Stimulated activated CD8-positive, alpha-beta memory T cell treated with anti-CD3 and anti-CD28 coated beads, Interleukin-7, amount 100 ng/mL, for 1 hour (primary cell): ENCODE measurements at regions not wholly inside any gene's neighbourhood (a gene's known extent, or its start where the extent isn't known, plus 50 kb on each side); places are given as distances from the start of the nearest gene placed in this dataset.
"Not testable (repeated sequence)": the region's sequence is repeated elsewhere in the genome, so short reads cannot be mapped to it uniquely, and the experiment has no call there.

Experiments used
- DNase-seq, 2 donors: peaks; one replicate each; pipeline ENCODE4 v3.0.0-alpha.2; 2020; ENCODE audit warnings: low read depth in 2 of 2

DNA sequence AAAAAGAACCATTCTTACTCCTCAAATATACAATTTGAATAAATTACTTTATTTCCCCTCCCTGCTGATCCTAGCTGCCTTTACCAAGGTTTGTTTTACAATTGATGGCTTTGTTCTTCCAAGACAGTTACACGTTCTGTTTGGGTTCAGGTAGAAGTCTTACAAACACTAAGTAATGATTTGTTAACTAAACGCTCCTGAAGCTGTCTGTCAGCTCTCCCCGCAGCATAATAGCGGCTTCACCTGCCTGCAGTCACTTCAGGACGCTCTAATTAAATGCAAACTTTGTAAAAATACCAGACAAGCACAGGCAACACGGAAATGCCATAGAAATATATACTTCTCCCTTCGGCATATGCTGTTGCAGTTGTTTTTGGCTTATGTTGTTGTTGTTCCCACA lies 176.4 kb upstream of the MDFIC2 start:
- DNase-seq = no peak

DNA sequence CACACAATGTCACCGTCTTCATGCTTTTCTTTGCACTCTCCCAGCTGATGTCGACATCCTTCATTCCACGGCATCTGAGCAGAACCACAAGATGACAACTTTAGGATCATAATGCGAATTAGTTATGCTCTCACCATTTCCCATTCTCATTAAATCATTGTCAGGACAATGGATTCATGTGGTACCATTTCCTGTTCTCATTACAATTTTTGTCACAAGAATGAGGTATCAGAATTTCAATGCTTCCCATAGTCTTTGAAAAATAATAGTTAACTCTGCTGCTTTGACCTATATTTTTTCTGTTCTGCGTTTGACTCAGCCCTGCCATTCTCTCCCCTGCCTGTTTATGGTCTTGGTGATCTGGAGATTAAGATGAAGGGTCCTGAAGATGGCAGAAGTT lies 175.7 kb upstream of the MDFIC2 start:
- DNase-seq = no peak

DNA sequence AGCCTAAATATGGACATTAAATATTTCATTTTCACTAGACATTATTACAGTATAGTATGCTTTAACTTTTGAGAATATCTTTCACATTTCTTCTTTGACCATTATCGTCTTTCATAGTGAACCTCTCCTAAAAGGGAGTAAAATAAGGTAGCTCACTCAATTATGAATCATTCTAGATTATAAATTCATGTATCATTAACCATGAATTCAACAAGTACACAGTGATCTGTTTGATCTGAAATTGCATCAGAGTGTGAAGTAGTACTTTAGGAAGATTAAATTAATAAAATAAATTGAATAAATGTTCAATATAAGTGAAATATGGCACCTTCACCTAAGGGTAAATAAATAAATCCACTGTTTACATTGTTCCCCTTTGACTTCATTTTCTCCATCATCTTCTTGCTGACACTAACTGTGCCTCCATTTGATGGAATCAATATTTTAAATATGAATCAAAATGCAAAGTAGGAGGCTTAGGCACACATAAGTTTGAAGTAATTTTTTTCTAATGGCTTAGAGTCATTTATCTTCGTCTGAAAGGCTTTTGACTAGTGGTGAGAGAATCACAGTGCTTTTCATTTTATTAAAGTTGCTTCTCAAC lies 174.1 kb upstream of the MDFIC2 start:
- DNase-seq = no peak

GRCh38 chr3:70476174-70476573 lies 163.7 kb upstream of the MDFIC2 start:
- no peak for DNase-seq

DNA sequence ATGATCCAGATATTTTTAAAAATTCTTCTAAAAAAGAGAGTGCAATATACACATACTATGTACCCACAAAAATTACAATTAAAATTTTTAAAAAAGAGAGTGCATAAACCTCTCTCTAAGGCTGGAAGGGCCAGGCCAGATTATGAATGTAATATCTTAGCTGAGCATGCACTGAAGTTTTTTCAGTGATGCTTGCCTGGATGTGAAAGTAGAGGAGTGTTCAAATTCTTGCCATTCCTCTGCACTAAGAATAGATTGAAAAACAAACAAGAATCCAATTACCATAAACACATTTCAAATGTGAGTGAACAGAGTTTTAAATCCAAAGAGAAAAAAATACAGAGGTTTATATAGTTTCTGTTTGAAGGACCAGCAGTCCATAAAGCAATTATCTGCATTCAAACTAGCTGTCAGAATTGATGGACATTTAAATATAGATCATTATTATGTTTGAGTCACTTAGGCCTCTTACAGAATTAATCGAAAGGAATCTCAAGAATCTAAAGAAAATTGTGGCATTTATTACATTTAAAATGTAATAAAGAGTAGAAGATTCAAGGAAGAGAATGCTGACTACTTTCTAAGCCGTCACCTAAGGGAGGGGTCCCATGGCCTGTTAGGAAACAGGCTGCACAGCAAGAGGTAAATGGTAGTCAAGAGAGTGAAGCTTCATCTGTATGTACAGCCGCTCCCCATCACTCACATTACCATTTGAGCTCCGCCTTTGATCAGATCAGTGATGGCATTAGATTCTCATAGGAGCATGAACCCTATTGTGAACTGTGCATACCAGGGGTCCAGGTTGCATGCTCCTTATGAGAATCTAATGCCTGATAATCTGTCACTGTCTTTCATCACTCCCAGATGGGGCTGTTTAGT lies 159.3 kb upstream of the MDFIC2 start:
- no peak for DNase-seq

DNA sequence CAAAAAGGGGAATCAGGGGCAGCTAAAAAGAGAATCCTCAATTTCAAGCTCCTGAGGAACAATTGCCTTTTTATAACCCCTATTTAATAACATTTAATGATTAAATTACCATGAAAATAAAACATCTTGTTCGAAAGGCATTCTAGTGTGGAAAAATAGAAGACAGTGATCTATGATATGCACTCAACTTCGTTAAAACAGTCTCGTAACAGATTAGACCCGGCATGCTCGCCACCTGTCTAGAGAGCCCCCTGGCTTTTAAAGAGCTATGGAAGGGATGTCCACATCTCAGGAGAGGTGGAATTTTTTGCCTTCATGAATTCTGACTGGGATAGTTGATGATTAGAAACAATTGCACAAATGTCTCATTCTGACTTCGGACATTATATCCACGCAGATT lies 153.7 kb upstream of the MDFIC2 start:
- no peak for DNase-seq

- DNase-seq = no peak
Observed at GRCh38 chr3:70464876-70465275, 152.4 kb upstream of the MDFIC2 start.

GRCh38 chr3:70464465-70464864 lies 152.0 kb upstream of the MDFIC2 start:
- DNase-seq = no peak

DNA sequence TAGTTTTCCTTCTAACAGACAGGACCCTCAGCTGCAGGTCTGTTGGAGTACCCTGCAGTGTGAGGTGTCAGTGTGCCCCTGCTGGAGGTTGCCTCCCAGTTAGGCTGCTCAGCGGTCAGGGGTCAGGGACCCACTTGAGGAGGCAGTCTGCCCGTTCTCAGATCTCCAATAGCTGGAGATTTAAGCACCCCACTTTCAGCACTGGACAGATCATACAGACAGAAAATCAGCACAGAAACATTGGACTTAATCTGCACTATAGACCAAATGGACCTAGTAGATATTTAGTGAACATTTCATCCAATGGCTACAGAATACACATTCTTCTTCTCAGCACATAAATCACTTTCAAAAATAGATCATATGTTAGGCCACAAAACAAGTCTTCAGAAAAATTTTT lies 137.8 kb upstream of the MDFIC2 start:
- DNase-seq = not testable (repeated sequence)

- DNase-seq = not testable (repeated sequence)
Observed at GRCh38 chr3:70435422-70435821, 123.0 kb upstream of the MDFIC2 start.

- no peak for DNase-seq
Observed at GRCh38 chr3:70433091-70433490, 120.7 kb upstream of the MDFIC2 start.

DNA sequence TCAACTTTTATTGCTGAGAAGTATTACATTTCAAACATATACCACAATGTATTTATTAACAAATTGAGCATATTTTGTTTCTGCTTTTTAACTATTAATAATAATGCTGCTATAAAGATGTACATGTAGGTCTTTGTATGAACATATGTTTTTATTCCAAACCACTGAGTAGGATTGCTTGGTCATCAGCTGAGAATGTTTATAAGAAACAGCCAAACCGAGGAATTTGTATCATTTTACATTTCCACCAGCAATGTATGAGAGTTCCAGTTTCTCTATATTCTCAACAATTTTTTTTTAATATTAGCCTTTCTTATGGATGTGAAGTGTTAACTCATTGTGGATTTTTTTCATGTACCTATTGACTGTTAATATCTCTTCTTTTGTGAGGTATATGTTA lies 119.5 kb upstream of the MDFIC2 start:
- no peak for DNase-seq

DNA sequence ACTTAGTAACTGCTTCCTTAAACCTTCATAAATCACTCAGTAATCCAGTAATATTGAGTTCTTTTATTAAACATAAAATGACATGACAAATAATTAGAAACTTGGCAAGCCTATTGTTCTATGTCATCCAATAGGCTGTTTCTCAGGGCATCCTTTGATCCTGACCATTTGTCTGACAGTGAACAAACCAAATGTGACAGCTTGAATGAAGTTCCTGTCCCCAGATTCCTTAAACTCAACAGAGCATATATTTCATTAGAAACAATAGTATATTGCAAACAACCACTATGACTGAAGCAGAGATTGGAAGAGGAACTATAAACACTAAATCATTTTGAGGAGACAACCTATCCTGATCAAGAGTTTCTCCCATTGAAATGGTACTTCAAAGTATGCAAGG lies 113.6 kb upstream of the MDFIC2 start:
- no peak for DNase-seq

DNA sequence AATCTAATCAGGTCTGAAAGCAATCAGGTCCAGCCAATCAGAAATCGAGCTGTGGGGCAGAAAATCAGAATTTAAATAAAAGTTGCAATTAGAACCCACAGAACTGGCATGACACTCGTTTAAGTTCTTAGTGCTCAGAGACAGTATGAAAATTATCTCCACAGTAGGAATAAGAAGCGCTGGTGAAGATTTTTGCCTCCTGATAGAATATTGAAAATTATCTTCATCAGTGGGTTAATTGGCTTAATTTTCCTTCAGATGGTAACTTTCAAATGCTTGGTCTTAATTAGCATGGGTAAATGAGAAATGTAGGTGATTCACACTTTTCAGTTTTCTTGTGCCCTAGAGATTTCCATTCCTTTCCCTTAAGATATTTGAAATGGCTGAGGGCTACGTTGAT lies 109.1 kb upstream of the MDFIC2 start:
- no peak for DNase-seq

- no peak for DNase-seq
Observed at GRCh38 chr3:70409018-70409417, 96.6 kb upstream of the MDFIC2 start.

DNA sequence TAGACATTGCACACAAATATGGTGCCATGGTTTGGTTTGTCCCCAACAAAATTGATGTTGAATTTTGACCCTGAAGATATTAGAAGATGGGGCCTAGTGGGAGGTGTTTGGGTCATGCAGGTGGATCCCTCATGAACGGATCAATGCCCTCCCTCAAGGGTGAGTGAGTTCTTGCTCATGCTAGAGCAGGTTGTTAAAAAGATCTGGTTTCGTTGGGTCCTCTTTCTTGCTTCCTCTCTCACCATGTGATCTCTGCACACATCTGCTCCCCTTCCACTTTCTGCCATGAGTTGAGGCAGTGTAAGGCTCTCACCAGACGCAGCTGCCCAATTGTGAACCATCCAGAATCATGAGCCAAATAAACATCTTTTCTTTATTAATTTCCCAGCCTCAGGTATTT lies 87.8 kb upstream of the MDFIC2 start:
- DNase-seq = no peak

DNA sequence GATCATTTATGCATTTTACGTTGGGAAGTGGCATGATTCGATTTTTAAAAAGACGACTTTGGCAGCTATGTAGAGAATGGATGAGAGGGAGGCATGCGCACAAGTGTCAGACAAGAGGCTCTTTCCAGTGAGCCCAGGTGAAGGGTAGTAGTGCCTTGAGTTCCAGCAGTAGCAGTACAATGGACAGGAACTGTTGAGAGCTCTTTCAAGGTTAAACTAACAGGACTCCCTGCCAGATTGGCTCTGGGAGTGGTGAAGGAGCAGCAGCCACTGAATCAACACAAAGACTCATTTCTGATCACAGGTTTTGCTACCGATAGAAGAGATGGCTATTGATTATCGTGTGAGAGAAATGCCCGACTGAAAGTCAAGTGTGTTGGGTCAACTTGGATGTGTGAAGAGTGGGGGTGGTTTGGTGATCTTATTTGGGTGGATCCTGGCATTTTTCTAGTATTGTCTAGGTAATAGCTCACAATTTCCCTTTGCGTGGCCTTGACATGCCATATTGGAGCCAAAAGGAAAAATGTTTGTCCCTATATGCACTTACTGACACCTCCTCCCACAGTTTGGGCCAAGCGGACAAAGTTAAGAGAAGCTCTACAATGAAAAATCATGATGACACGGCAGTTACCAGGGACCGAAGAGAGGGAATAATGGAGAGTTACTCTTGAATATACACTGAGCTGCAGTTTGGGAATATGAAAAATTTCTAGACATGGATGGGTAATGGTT lies 81.6 kb upstream of the MDFIC2 start:
- no peak for DNase-seq

- no peak for DNase-seq
Observed at GRCh38 chr3:70392227-70392626, 79.8 kb upstream of the MDFIC2 start.

DNA sequence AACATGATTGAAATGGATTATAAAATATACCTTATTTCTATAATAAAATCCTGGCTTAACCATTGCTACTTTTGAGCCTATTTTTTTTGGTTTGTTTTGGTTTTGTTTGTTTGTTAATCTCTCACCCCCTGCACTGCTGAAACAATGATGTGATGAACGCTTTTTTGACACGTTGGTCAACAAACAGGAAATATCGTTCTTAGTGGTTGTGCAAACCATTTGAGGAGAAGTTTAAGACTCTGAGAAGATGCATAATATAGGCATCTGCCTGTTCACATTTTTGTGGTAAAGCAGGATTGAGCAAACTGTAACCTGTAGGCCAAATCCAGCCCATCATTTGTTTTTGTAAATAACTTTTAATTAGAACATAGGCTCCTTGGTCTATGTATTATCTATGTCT lies 75.5 kb upstream of the MDFIC2 start:
- DNase-seq = no peak

- no peak for DNase-seq
Observed at GRCh38 chr3:70386846-70387245, 74.4 kb upstream of the MDFIC2 start.

- no peak for DNase-seq
Observed at GRCh38 chr3:70386043-70386442, 73.6 kb upstream of the MDFIC2 start.

- DNase-seq = no peak
Observed at GRCh38 chr3:70383360-70383831, 71.0 kb upstream of the MDFIC2 start.

DNA sequence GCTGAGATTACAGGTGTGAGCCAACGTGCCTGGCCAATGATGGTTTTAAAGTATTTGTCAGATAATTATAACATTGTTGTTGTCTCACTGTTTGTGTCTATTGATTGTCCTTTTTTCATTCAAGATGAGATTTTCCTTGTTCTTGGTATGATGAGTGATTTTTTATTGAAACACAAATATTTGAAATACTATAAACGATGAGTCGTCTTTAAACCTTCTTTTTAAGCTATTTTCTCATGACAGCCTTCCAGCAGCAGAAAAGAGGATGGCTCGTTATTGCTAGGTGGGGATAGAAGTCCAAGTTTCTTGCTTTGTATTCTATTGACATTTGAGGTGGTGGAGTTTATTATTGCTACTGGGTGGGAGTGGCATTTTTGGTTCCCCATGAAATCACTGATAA lies 61.7 kb upstream of the MDFIC2 start:
- no peak for DNase-seq
